DND-41 (cell line): ENCODE measurements at regions not wholly inside any gene's neighbourhood (a gene's known extent, or its start where the extent isn't known, plus 50 kb on each side); places are given as distances from the start of the nearest gene placed in this dataset.
"Not testable (repeated sequence)": the region's sequence is repeated elsewhere in the genome, so short reads cannot be mapped to it uniquely, and the experiment has no call there.

Experiments used
- EZH2 ChIP-seq: IDR thresholded peaks from 3 replicates; pipeline ENCODE4 v1.6.1; 2012; ENCODE audit warnings: borderline replicate concordance, low read depth, mild to moderate bottlenecking, moderate library complexity, low read length, inconsistent platforms; ENCODE audit not compliant: severe bottlenecking
- TF ChIP-seq, protein P1 (sequence below): IDR thresholded peaks from 2 replicates; pipeline ENCODE4 v1.5.1; 2012; ENCODE audit warnings: borderline replicate concordance, low read length, moderate library complexity, mild to moderate bottlenecking; ENCODE audit not compliant: poor library complexity, severe bottlenecking; ENCODE audit errors: extremely low read depth

DNA sequence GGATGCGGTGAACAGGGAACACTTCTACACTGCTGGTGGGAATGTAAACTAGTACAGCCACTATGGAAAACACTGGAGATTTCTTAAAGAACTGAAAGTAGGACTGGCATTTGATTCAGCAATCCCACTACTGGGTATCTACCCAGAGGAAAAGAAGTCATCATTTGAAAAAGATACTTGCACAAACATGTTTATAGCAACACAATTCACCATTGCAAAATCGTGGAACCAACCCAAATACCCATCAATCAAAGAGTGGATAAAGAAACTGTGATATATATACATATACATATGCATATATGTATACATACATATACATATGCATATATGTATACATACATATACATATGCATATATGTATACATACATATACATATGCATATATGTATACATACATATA is 682.0 kb downstream of the RFPL4B start:
- TF ChIP-seq, protein P1, sequence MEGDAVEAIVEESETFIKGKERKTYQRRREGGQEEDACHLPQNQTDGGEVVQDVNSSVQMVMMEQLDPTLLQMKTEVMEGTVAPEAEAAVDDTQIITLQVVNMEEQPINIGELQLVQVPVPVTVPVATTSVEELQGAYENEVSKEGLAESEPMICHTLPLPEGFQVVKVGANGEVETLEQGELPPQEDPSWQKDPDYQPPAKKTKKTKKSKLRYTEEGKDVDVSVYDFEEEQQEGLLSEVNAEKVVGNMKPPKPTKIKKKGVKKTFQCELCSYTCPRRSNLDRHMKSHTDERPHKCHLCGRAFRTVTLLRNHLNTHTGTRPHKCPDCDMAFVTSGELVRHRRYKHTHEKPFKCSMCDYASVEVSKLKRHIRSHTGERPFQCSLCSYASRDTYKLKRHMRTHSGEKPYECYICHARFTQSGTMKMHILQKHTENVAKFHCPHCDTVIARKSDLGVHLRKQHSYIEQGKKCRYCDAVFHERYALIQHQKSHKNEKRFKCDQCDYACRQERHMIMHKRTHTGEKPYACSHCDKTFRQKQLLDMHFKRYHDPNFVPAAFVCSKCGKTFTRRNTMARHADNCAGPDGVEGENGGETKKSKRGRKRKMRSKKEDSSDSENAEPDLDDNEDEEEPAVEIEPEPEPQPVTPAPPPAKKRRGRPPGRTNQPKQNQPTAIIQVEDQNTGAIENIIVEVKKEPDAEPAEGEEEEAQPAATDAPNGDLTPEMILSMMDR: not testable (repeated sequence)
- TF ChIP-seq EZH2: not testable (repeated sequence)
